ENCODE measurements at regions not wholly inside any gene's neighbourhood (a gene's known extent, or its start where the extent isn't known, plus 50 kb on each side); places are given as distances from the start of the nearest gene placed in this dataset.

DNA sequence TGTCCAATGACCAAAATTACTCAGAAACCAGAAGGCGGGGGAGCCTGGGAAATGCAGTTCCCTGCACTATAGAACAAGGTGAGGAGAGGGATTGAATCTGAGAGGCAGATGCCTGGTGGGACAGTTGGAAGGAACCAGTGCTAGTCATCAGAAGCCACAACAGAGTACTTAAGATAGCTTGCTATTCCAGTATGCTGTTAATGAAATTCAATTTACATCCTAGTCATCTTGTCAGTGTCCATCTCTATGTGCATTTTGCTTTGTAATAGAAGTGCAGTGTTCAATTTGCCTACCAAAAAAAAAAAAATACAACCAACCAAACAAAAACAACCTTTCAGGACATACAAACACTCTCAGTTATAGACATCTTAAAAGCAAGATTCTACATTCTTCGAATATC is 679.1 kb upstream of the CPEB2 start:
- no peak overlapping the region for H3K9ac ChIP-seq (ENCODE audit: insufficient read length, low read depth)
- no peaks in the 10 kb centered on the region for H3K4me1 ChIP-seq (ENCODE audit: insufficient read depth, insufficient read length)
- no peaks in the 10 kb centered on the region for H3K27me3 ChIP-seq (ENCODE audit: insufficient read depth, insufficient read length)
- H3K9me3 ChIP-seq (ENCODE audit: insufficient read depth, low read length), result no peaks in the 10 kb centered on the region
- H3K4me3 ChIP-seq (ENCODE audit: insufficient read length, low read depth), result no peak overlapping the region
- DNase-seq (ENCODE audit: low read depth, low spot score), result no peak
- TF ChIP-seq SUZ12 (IDR thresholded peaks at IDR 0.05; ENCODE audit: extremely low read depth, insufficient read depth, insufficient read length) (no peak), YY1 (IDR thresholded peaks at IDR 0.05; ENCODE audit: insufficient read depth, insufficient read length) (no peak), ZNF274 (IDR thresholded peaks at IDR 0.05; ENCODE audit: low read depth, low read length) (no peak)
- H3K36me3 ChIP-seq (ENCODE audit: insufficient read depth, insufficient read length, low read length), result no peaks in the 10 kb centered on the region

DNA sequence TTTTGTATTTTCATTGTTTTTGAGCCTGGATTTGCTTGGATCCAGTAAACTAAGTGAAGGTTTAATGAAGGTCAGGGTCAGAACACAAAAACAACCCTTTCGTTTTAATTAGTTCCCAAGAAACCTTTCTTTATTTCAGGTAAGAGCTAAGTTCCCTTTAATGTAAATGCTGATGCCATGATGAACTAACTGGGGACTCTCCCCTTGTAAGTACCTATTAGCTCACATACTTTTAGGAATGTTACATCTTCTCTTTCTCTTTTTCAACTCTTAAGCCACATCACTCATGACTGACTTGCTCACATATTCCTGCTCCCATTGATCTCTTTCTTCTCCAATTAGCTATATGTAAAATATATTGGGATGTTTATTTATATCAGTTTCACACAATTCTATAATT is 673.1 kb upstream of the CPEB2 start:
- Histone ChIP-seq H3K9me3 (ENCODE audit: insufficient read depth, low read length) (no peaks in the 10 kb centered on the region), H3K9ac (ENCODE audit: insufficient read length, low read depth) (no peak overlapping the region), H3K27me3 (ENCODE audit: insufficient read depth, insufficient read length) (no peaks in the 10 kb centered on the region), H3K4me1 (ENCODE audit: insufficient read depth, insufficient read length) (no peaks in the 10 kb centered on the region), H3K36me3 (ENCODE audit: insufficient read depth, insufficient read length, low read length) (no peaks in the 10 kb centered on the region), H3K4me3 (ENCODE audit: insufficient read length, low read depth) (no peak overlapping the region)
- no peak for DNase-seq (ENCODE audit: low read depth, low spot score)
- TF ChIP-seq YY1 (IDR thresholded peaks at IDR 0.05; ENCODE audit: insufficient read depth, insufficient read length) (no peak), SUZ12 (IDR thresholded peaks at IDR 0.05; ENCODE audit: extremely low read depth, insufficient read depth, insufficient read length) (no peak), ZNF274 (IDR thresholded peaks at IDR 0.05; ENCODE audit: low read depth, low read length) (no peak)

DNA sequence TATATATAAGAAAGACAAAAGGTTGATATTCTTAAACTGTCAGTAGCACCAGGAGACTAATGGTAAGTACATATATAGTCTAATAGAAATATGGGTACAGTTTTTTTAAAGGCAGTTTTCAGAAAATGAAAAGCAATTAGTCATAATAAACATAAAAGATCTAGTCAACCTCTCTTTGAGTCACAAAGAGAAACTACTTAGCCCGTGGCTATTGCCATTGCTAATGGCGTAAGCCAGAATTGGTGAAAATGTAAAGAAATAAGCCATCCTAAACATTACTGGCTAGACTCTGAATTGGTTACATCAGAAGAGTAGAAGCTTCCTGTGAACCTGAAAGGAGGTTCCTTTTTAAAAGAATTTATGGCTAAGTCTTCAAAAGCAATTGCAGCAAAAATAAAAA is 668.7 kb upstream of the CPEB2 start:
- Histone ChIP-seq H3K36me3 (ENCODE audit: insufficient read depth, insufficient read length, low read length) (no peaks in the 10 kb centered on the region), H3K27me3 (ENCODE audit: insufficient read depth, insufficient read length) (no peaks in the 10 kb centered on the region), H3K9ac (ENCODE audit: insufficient read length, low read depth) (no peak overlapping the region), H3K9me3 (ENCODE audit: insufficient read depth, low read length) (peaks cover 4% of the 10 kb centered on the region; the same call in 1 of the 2 replicates), H3K4me3 (ENCODE audit: insufficient read length, low read depth) (no peak overlapping the region), H3K4me1 (ENCODE audit: insufficient read depth, insufficient read length) (no peaks in the 10 kb centered on the region)
- no peak for DNase-seq (ENCODE audit: low read depth, low spot score)
- TF ChIP-seq SUZ12 (IDR thresholded peaks at IDR 0.05; ENCODE audit: extremely low read depth, insufficient read depth, insufficient read length), result no peak
- TF ChIP-seq ZNF274 (IDR thresholded peaks at IDR 0.05; ENCODE audit: low read depth, low read length), result no peak
- no peak for TF ChIP-seq YY1 (IDR thresholded peaks at IDR 0.05; ENCODE audit: insufficient read depth, insufficient read length)

DNA sequence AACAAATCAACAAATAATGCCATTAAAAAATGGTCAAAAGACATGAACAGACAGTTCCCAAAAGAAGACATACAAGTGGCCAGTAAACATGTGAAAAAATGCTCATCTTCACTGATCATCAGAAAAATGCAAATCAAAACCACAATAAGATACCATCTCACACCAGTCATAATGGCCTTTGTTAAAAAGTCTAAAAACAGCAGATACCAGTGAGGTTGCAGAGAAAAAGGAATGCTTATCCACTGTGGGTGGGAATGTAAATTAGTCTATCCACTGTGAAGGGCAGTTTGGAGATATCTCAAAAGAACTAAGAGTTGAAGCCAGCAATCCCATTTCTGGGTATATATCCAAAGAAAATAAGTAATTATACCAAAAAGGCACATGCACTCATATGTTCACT is 668.1 kb upstream of the CPEB2 start:
- H3K27me3 ChIP-seq (ENCODE audit: insufficient read depth, insufficient read length), result no peaks in the 10 kb centered on the region

DNA sequence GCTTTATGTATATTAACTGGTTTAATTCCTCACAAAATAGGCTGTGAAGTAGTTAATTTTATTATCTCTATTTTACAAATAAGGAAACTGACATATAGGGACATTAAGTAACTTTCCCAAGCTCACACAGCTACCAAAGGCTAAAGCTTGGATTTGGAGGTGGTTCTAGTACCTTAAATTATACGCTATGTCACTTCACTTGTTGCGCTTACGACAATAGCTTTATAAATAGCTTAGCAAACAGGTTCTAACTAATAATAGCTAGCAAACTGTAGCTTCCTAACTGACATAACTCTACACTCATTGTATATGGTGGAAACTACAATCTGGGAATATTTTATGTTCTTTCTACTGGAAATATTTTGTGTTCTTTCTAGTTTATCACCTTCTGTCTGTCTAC is 666.4 kb upstream of the CPEB2 start:
- no peaks in the 10 kb centered on the region for H3K4me1 ChIP-seq (ENCODE audit: insufficient read depth, insufficient read length)
- TF ChIP-seq ZNF274 (IDR thresholded peaks at IDR 0.05; ENCODE audit: low read depth, low read length) (no peak), SUZ12 (IDR thresholded peaks at IDR 0.05; ENCODE audit: extremely low read depth, insufficient read depth, insufficient read length) (no peak), YY1 (IDR thresholded peaks at IDR 0.05; ENCODE audit: insufficient read depth, insufficient read length) (no peak)
- H3K9ac ChIP-seq (ENCODE audit: insufficient read length, low read depth), result no peak overlapping the region
- DNase-seq (ENCODE audit: low read depth, low spot score), result no peak
- H3K27me3 ChIP-seq (ENCODE audit: insufficient read depth, insufficient read length), result no peaks in the 10 kb centered on the region
- no peak overlapping the region for H3K4me3 ChIP-seq (ENCODE audit: insufficient read length, low read depth)
- no peaks in the 10 kb centered on the region for H3K36me3 ChIP-seq (ENCODE audit: insufficient read depth, insufficient read length, low read length)
- peaks cover 4% of the 10 kb centered on the region; the same call in 1 of the 2 replicates for H3K9me3 ChIP-seq (ENCODE audit: insufficient read depth, low read length)

More for the DNA sequence above, 668.1 kb upstream of the CPEB2 start:
- DNase-seq (ENCODE audit: low read depth, low spot score), result no peak
- TF ChIP-seq SUZ12 (IDR thresholded peaks at IDR 0.05; ENCODE audit: extremely low read depth, insufficient read depth, insufficient read length) (no peak), ZNF274 (IDR thresholded peaks at IDR 0.05; ENCODE audit: low read depth, low read length) (no peak), YY1 (IDR thresholded peaks at IDR 0.05; ENCODE audit: insufficient read depth, insufficient read length) (no peak)
- H3K4me1 ChIP-seq (ENCODE audit: insufficient read depth, insufficient read length), result no peaks in the 10 kb centered on the region
- peaks cover 4% of the 10 kb centered on the region; the same call in 1 of the 2 replicates for H3K9me3 ChIP-seq (ENCODE audit: insufficient read depth, low read length)
- H3K4me3 ChIP-seq (ENCODE audit: insufficient read length, low read depth), result no peak overlapping the region
- no peak overlapping the region for H3K9ac ChIP-seq (ENCODE audit: insufficient read length, low read depth)
- H3K36me3 ChIP-seq (ENCODE audit: insufficient read depth, insufficient read length, low read length), result no peaks in the 10 kb centered on the region

DNA sequence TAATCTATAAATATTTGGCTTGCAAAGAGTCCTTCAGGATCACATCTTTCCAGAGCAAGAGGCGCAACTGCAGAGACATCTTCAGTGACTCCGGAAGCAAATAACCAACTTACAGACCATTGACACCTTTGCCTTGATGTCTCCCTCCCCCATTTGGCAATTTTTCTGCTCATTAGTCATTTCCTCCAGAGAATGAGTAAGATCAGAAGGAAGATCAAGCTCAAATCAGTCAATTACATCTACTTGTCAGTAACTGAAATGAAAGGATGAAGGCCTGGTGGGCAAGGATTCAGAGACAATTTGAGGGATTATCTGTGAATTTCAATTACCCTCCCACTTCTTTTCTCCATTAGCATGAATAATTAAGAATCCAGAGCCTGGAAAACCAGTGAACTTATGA is 665.6 kb upstream of the CPEB2 start:
- H3K36me3 ChIP-seq (ENCODE audit: insufficient read depth, insufficient read length, low read length), result no peaks in the 10 kb centered on the region
- no peak for DNase-seq (ENCODE audit: low read depth, low spot score)
- peaks cover 4% of the 10 kb centered on the region; the same call in 1 of the 2 replicates for H3K9me3 ChIP-seq (ENCODE audit: insufficient read depth, low read length)
- no peak overlapping the region for H3K9ac ChIP-seq (ENCODE audit: insufficient read length, low read depth)
- H3K27me3 ChIP-seq (ENCODE audit: insufficient read depth, insufficient read length), result no peaks in the 10 kb centered on the region
- TF ChIP-seq SUZ12 (IDR thresholded peaks at IDR 0.05; ENCODE audit: extremely low read depth, insufficient read depth, insufficient read length) (no peak), ZNF274 (IDR thresholded peaks at IDR 0.05; ENCODE audit: low read depth, low read length) (no peak), YY1 (IDR thresholded peaks at IDR 0.05; ENCODE audit: insufficient read depth, insufficient read length) (no peak)
- no peak overlapping the region for H3K4me3 ChIP-seq (ENCODE audit: insufficient read length, low read depth)
- H3K4me1 ChIP-seq (ENCODE audit: insufficient read depth, insufficient read length), result no peaks in the 10 kb centered on the region

DNA sequence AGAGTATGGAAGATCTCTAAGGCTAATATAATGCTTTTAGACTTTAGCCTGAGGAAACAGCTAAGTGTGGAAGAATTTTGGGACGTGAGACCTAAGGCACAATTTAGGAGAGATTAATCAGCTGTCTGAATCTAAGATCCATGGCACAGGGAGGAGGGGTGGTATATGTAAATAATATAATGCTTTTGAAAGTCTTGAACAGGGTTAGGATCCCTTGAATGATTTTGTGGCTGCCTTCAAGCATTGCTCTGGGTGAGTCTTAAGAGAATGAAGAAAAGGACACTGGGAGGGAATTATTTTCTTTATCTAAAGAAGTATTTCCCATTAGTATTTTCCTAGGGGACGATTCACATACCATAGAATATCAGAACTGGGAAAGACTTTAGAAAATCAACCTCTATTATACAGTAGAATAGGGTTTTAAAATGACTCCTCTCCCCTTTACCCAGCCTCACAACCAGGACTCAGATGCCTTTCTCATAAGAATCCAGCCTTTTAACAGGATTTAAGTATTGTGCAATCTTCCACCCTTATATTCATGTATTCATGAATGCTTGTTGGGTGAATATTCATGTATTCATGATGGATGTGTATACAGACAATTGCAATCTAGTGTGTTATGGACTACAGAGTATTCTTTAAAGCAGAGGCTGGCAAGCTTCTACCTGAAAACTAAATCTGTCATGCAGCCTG is 664.2 kb upstream of the CPEB2 start:
- H3K9me3 ChIP-seq (ENCODE audit: insufficient read depth, low read length), result peaks cover 4% of the 10 kb centered on the region; the same call in 1 of the 2 replicates
- no peaks in the 10 kb centered on the region for H3K4me1 ChIP-seq (ENCODE audit: insufficient read depth, insufficient read length)
- H3K4me3 ChIP-seq (ENCODE audit: insufficient read length, low read depth), result no peak overlapping the region
- TF ChIP-seq YY1 (IDR thresholded peaks at IDR 0.05; ENCODE audit: insufficient read depth, insufficient read length) (no peak), SUZ12 (IDR thresholded peaks at IDR 0.05; ENCODE audit: extremely low read depth, insufficient read depth, insufficient read length) (no peak), ZNF274 (IDR thresholded peaks at IDR 0.05; ENCODE audit: low read depth, low read length) (no peak)
- H3K9ac ChIP-seq (ENCODE audit: insufficient read length, low read depth), result no peak overlapping the region
- H3K36me3 ChIP-seq (ENCODE audit: insufficient read depth, insufficient read length, low read length), result no peaks in the 10 kb centered on the region
- H3K27me3 ChIP-seq (ENCODE audit: insufficient read depth, insufficient read length), result no peaks in the 10 kb centered on the region
- DNase-seq (ENCODE audit: low read depth, low spot score), result no peak

All from NT2/D1 (cell line).